NOMO-1 treated with dmso at 0.1 percent for 144 hours (cell line): ENCODE measurements at regions not wholly inside any gene's neighbourhood (a gene's known extent, or its start where the extent isn't known, plus 50 kb on each side); places are given as distances from the start of the nearest gene placed in this dataset.
"Not testable (repeated sequence)": the region's sequence is repeated elsewhere in the genome, so short reads cannot be mapped to it uniquely, and the experiment has no call there.

Experiments
- DNase-seq: peaks from one replicate; lab custom pipeline; 2025; ENCODE audit not compliant: unreplicated experiment; lab: John Stamatoyannopoulos, UW

GRCh38 chr9:2391509-2392132, 230.0 kb upstream of the VLDLR start:
- not testable (repeated sequence) for DNase-seq

DNA sequence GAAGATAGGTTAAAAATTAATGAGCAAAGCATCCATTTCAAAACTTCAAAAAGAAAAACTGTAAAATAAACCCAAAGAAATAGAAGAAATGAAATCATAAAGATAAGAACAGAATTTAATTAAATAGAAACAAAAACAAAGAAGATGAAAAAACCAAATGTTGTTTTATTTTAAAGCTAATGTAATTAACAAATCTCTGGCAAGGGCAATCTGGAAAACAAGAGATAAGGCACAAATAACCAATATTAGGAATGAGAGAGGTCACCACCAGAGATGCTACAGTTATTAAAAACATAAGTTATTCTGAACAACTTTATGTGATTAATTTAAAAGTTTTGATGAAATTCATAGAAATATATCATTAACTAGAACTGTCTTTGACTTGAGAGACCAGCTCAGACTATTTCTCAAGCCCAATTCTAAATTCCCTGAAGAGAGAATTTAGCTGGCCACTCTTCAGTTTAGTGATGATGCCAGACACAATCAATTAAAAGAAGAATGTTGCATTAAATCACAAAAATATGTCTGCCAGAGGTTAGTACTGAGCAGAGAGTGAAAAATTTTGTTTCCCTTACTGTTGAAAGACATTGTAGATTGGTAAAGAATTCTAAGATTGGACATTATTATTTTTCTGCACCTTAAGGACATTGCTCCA, 227.4 kb upstream of the VLDLR start:
- DNase-seq, result not testable (repeated sequence)

DNA sequence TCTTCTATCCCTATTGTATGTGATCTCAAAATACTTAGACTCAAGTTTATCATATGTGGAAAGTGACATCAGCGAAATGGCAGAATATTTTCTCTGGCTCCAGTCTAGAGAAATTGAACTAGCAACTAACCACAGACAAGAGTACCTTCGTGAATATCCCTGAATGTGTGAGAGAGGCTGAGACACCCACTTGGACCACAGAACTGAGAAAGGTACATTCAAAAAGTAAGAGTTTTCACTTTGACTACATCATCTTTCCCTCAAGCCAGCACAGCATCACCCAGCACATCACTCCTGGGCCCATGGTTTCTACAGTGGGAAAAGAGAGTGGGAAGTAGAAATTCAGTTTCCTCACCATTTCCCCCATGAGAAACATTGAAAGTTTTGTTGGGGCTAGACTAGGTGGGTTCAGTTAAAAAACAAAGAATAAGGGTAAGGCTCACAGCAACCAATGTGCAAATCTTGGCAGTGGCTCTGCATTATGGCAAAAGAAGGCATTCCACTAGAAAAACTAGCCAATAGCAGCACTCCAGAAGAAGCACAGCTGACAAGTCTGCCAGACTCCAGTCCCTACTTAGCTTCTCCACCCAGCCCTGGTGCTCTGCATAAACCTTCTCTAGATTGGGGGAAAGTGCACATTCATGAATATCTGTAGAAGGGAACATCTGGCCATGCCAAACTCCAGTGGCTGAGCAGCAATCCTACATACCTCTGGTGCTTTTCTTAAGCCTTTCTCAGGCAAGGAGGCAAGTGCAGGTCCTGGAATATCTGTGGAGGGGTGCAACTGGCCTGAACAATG, 225.6 kb upstream of the VLDLR start:
- DNase-seq, result no peak

DNA sequence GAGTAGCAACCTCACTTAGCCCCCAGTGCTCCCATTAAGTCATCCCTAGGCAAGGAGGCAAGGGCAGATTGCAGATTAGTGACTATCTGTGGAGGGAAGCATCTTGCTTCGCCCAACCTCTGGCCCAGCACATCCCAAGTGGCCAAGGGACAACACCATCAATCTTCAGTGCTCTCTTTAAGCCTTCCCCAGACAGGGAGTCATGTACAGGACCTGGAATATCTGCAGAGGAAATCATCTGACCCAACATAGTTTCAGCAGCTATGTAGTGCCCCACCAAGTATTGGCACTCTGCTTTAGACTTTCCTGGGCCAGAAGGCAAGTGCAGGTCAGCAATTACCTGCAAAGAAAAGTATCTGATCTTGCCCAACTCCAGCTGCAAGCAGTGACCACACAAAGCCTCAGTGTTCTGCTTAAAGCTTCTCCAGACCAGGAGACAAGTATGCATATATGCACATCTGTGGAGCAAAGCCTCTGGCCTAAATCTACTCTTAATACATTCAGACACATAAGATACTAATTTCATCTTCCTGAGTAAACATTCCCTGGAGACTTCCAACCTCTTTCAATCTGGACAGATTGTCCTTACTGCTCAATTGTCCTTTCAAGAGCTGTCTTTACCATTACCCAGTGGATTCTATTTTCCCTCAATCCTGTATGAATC, 224.8 kb upstream of the VLDLR start:
- no peak for DNase-seq

DNA sequence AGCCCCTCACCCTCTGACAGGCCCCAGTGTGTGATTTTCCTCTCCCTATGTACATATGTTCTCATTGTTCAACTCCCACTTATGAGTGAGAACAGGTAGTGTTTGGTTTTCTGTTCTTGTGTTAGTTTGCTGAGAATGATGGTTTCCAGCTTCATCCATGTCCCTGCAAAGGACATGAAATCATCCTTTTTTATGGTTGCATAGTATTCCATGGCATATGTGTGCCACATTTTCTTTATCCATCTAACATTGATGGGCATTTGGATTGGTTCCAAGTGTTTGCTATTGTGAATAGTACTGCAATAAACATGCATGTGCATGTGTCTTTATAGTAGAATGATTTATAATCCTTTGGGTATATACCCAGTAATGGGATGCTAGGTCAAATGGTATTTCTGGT, 223.7 kb upstream of the VLDLR start:
- not testable (repeated sequence) for DNase-seq

DNA sequence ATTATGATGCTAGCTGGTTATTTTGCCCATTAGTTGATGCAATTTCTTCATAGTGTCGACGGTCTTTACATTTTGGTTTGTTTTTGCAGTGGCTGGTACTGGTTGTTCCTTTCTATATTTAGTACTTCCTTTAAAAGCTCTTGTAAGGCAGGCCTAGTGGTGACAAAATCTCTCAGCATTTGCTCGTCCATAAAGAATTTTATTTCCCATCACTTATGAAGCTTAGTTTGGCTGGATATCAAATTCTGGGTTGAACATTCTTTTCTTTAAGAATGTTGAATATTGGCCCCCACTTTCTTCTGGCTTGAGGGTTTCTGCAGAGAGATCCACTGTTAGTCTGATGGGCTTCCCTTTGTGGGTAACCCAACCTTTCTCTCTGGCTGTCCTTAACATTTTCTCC, 219.8 kb upstream of the VLDLR start:
- DNase-seq, result not testable (repeated sequence)

DNA sequence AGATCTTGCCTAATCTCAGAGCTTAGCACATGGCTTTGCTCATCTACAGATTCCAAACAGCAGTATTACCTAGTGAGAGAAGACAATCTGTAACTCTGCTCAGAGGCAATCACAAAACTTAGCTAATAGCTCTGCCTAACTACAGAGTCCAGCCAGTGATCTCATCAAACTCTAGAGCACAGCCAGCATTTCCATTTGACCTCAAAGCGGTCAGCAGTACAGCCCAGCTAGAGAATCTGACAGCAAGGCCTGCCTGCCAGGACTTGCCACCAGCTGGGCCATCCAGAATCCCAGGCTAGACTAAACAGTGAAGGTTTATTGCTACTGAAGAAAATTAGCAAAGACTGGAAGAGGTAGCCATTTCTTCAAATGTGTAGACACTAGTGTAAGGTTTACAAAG, 217.9 kb upstream of the VLDLR start:
- no peak for DNase-seq

DNA sequence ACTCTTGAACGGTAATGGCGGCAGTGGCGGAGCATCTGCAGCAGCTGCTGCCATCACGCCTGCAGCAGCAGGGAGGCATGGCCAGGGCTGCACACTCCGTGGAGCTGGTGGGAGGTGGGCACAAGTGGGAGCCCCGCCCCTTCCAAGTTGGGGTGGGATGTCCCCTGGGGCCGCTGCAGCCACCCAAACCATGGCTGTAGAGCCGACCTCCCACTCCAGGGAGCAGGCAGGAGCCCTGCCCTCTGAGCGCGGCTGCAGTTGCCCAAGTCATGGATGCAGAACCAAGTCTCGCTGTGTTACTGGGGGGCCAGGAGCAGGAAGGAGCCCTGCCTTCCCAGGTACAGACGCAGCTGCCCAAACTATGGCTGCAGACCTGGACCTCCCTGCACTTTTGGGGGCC, 215.3 kb upstream of the VLDLR start:
- no peak for DNase-seq

- no peak for DNase-seq
Measured at GRCh38 chr9:2407450-2407849, 214.1 kb upstream of the VLDLR start.

- no peak for DNase-seq
Measured at GRCh38 chr9:2411459-2412215, 209.9 kb upstream of the VLDLR start.

DNA sequence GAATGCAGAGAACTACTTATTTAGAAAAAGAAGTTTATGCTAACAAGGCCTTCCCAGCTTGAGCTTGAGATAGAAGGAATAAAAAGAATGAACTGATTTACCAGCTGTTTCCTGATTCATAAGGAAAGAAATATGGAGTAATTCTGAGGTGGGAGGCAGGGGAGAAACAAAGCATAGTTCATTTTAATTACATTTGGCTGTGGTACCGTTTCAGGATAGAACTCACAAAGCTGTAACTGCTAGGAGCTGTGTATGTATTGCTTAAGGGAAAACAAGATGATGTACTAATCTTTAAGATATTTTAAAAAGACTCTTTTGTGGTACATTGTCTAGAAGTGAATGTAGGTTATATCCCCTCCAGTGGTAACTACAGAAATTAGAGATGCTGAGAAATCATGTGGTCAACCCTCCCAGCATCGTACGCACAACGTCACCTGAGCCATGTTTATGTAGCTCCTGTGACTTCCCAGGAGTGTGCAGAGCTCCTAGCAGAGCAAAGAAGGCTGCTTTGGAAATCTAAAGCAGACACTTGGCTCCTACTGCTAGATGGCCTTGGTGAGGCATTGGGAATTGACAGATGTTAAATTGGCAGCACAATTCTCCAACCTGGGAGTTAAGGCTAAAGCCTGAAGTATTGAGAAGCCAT, 208.3 kb upstream of the VLDLR start:
- no peak for DNase-seq

DNA sequence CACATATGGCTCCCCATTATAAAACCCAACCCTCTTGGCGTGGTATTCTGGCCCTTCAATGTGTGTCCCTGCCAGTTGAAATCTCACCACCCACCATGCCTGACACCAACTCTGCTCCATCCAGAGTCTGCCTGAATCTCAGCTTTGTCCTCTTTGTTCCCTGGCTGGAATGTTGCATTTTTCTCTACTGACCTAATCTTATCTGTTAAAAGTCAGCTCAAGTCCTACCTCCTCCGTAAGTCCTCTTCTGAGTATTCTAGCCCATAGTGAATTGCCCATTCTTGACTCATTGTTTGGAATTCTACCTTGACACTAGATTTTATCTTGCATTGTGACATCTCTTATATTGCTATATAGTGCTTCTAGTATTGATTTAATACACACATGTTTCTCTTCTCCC, 207.1 kb upstream of the VLDLR start:
- no peak for DNase-seq

- no peak for DNase-seq
Measured at GRCh38 chr9:2415326-2415725, 206.3 kb upstream of the VLDLR start.

GRCh38 chr9:2417730-2418129, 203.9 kb upstream of the VLDLR start:
- DNase-seq, result no peak

GRCh38 chr9:2418619-2419018, 203.0 kb upstream of the VLDLR start:
- DNase-seq, result no peak

DNA sequence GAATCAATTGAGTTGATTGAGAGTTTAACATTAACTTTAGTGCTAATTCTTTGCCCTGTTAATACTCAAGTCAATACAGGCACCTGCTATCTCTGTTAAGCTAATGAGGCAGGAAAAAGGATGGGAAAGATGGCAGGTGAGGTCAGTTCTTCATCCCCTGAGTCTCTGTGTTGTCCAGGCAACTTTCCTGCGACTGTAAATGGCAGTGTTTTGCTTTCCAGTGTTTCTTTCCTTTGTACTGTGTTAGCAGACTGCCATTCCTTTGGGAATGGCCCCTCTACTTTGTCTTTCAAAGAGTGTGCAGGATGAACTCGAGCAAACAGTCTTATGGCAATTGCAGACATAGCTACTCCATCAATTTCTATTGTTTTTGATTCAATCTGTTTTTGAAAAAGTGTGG, 202.2 kb upstream of the VLDLR start:
- DNase-seq, result no peak

DNA sequence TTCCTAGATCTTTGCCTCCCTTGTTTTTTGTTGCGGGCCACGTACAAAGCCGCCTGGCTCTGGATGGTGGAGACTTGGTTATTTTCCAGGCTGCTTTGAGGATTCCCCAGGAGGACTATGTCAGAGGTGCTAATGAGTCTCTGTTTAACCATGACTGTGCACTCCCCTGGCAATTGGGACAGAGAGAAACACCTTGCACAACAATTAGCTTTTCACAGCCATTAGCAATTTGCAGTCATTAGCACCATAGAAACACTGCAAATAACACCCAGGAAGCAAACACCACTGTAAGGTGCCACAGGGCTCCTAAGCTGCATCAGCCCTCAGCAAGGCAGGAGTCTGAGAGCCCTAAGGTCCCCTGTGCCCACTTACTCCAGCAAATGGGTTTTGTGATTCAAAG, 201.0 kb upstream of the VLDLR start:
- DNase-seq, result no peak

GRCh38 chr9:2424619-2425033, 197.0 kb upstream of the VLDLR start:
- DNase-seq, result no peak

GRCh38 chr9:2425676-2426075, 195.9 kb upstream of the VLDLR start:
- no peak for DNase-seq

- DNase-seq, result no peak
Measured at GRCh38 chr9:2427120-2427891, 194.3 kb upstream of the VLDLR start.
